H1 (cell line): ENCODE measurements at regions not wholly inside any gene's neighbourhood (a gene's known extent, or its start where the extent isn't known, plus 50 kb on each side); places are given as distances from the start of the nearest gene placed in this dataset.

Experiments
- CTCF ChIA-PET: fragments of 300-600 bp; sonication (Branson Sonifier 250); formaldehyde crosslinking; loops from one replicate; lab custom pipeline; 2021; ENCODE audit not compliant: partially characterized antibody; lab: Charles Lee
- POLR2A ChIA-PET: fragments of 300-600 bp; sonication (Branson Sonifier 250); formaldehyde crosslinking; loops from one replicate; lab custom pipeline; 2021; ENCODE audit warnings: inconsistent platforms; ENCODE audit not compliant: partially characterized antibody; lab: Charles Lee
- DNase-seq, 2 experiments: peaks; one replicate each; pipeline versions ENCODE4 v3.0.0 to v3.0.0-alpha.2; 2010 to 2022; ENCODE audit warnings: low spot score in 2 of 2, low read depth in 1 of 2, mixed read lengths in 1 of 2
- FAIRE-seq: peaks from 2 replicates; lab custom pipeline; 2011; peaks lifted over from hg19 to GRCh38; lab: Jason Lieb, UNC
- H2AFZ ChIP-seq: 2 replicates; pipeline ENCODE4 v1.8.1; 2012; ENCODE audit warnings: low read length, inconsistent platforms
- H2AK5ac ChIP-seq: 2 replicates; pipeline ENCODE4 v1.6.1; 2013; ENCODE audit warnings: low read depth, low read length
- H2BK120ac ChIP-seq: replicated peaks from 2 replicates; pipeline ENCODE3; 2013; ENCODE audit warnings: low read depth, low read length, inconsistent platforms
- H2BK12ac ChIP-seq: 2 replicates; pipeline ENCODE4 v1.6.1; 2013; ENCODE audit warnings: low read depth, low read length
- H2BK15ac ChIP-seq: 2 replicates; pipeline ENCODE4 v1.6.1; 2013; ENCODE audit warnings: low read length
- H2BK20ac ChIP-seq: 2 replicates; pipeline ENCODE4 v1.6.1; 2013; ENCODE audit warnings: low read length
- H2BK5ac ChIP-seq: 2 replicates; pipeline ENCODE4 v1.6.1; 2013; ENCODE audit warnings: low read depth, low read length
- H3K14ac ChIP-seq: 2 replicates; pipeline ENCODE4 v1.6.1; 2013; ENCODE audit warnings: inconsistent platforms; ENCODE audit not compliant: insufficient read length
- H3K18ac ChIP-seq: 2 replicates; pipeline ENCODE4 v1.6.1; 2013; ENCODE audit warnings: low read length; ENCODE audit errors: extremely low read depth
- H3K23ac ChIP-seq: 2 replicates; pipeline ENCODE4 v1.6.1; 2013; ENCODE audit warnings: inconsistent platforms; ENCODE audit not compliant: insufficient read length
- H3K23me2 ChIP-seq: 2 replicates; pipeline ENCODE4 v1.6.1; 2013; ENCODE audit warnings: low read depth, low read length
- H3K27ac ChIP-seq: 2 replicates; pipeline ENCODE4 v1.6.1; 2011; ENCODE audit warnings: low read depth, low read length, inconsistent platforms
- H3K27me3 ChIP-seq, 4 experiments: replicated peaks in 1 of 4; 1 replicate in 1 of 4; 2 replicates in 3 of 4; pipeline versions ENCODE4 v1.6.1 to v1.8.1; 2011 to 2013; ENCODE audit warnings: low read length in 3 of 4, mild to moderate bottlenecking in 3 of 4, inconsistent platforms in 2 of 4, mixed read lengths in 2 of 4, moderate library complexity in 1 of 4; ENCODE audit not compliant: control insufficient read depth in 3 of 4, insufficient read depth in 3 of 4; ENCODE audit errors: extremely low read depth in 1 of 4
- H3K36me3 ChIP-seq, 4 experiments: 2 replicates each; pipeline versions ENCODE4 v1.6.1 to v1.8.1; 2011 to 2013; ENCODE audit warnings: mild to moderate bottlenecking in 4 of 4, low read length in 3 of 4, moderate library complexity in 2 of 4, control low read depth in 1 of 4, inconsistent platforms in 1 of 4; ENCODE audit not compliant: insufficient read depth in 4 of 4, control insufficient read depth in 2 of 4
- H3K4ac ChIP-seq: replicated peaks from 2 replicates; pipeline ENCODE3; 2013; ENCODE audit warnings: low read length, low read depth, mixed read lengths, inconsistent platforms; ENCODE audit not compliant: insufficient read length
- H3K4me1 ChIP-seq, 4 experiments: replicated peaks in 1 of 4; 1 replicate in 1 of 4; 2 replicates in 3 of 4; pipeline versions ENCODE4 v1.6.1 to v1.8.1; 2011 to 2013; ENCODE audit warnings: low read length in 3 of 4, inconsistent platforms in 2 of 4, mixed read lengths in 1 of 4; ENCODE audit not compliant: insufficient read depth in 4 of 4, control insufficient read depth in 3 of 4
- H3K4me2 ChIP-seq, 2 experiments: 2 replicates each; pipeline versions ENCODE4 v1.6.1 to v1.8.1; 2011 to 2013; ENCODE audit warnings: low read depth in 2 of 2, low read length in 2 of 2, control low read depth in 1 of 2, inconsistent platforms in 1 of 2, mild to moderate bottlenecking in 1 of 2; ENCODE audit not compliant: insufficient read depth in 1 of 2
- H3K4me3 ChIP-seq, 4 experiments: fragments of 200-600, 300-600 bp in 1 of 4; sonication (generic), shearing (Covaris generic), sonication (Bioruptor Twin) in 1 of 4; 2 replicates each; pipeline versions ENCODE4 v1.5.1 to v1.8.1; 2011 to 2016; ENCODE audit warnings: low read length in 4 of 4, low read depth in 3 of 4, control low read depth in 2 of 4, inconsistent platforms in 2 of 4, mild to moderate bottlenecking in 2 of 4, mixed read lengths in 1 of 4, moderate library complexity in 1 of 4; ENCODE audit not compliant: insufficient read depth in 2 of 4; ENCODE audit errors: extremely low read depth in 1 of 4
- H3K56ac ChIP-seq: replicated peaks from 2 replicates; pipeline ENCODE3; 2013; ENCODE audit warnings: low read depth, mild to moderate bottlenecking, mixed read lengths, low read length, inconsistent platforms; ENCODE audit not compliant: insufficient read length
- H3K79me1 ChIP-seq: 2 replicates; pipeline ENCODE4 v1.6.1; 2013; ENCODE audit warnings: low read depth, low read length, control low read depth
- H3K79me2 ChIP-seq, 2 experiments: 2 replicates each; pipeline versions ENCODE4 v1.6.1 to v1.8.1; 2012 to 2013; ENCODE audit warnings: low read length in 2 of 2, mild to moderate bottlenecking in 2 of 2, inconsistent platforms in 1 of 2; ENCODE audit not compliant: insufficient read depth in 2 of 2, control insufficient read depth in 1 of 2
- H3K9ac ChIP-seq, 4 experiments: replicated peaks in 1 of 4; 1 replicate in 1 of 4; 2 replicates in 3 of 4; pipeline versions ENCODE4 v1.6.1 to v1.8.1; 2011 to 2013; ENCODE audit warnings: low read depth in 3 of 4, low read length in 3 of 4, control low read depth in 2 of 4, mild to moderate bottlenecking in 2 of 4, moderate library complexity in 2 of 4, inconsistent platforms in 1 of 4; ENCODE audit errors: extremely low read depth in 1 of 4
- H3K9me3 ChIP-seq, 2 experiments: 2 replicates each; pipeline versions ENCODE4 v1.6.1 to v1.8.1; 2012 to 2013; ENCODE audit warnings: mild to moderate bottlenecking in 2 of 2, moderate library complexity in 2 of 2, control low read depth in 1 of 2, inconsistent platforms in 1 of 2, low read depth in 1 of 2, low read length in 1 of 2, mixed read lengths in 1 of 2; ENCODE audit not compliant: insufficient read depth in 2 of 2
- H4K20me1 ChIP-seq, 2 experiments: replicated peaks in 1 of 2; 2 replicates each; pipeline versions ENCODE3 to v1.8.1; 2011 to 2013; ENCODE audit warnings: inconsistent platforms in 2 of 2, low read length in 2 of 2, mild to moderate bottlenecking in 1 of 2; ENCODE audit not compliant: insufficient read depth in 2 of 2, control insufficient read depth in 1 of 2
- H4K5ac ChIP-seq: 2 replicates; pipeline ENCODE4 v1.6.1; 2013; ENCODE audit warnings: low read length, low read depth, mixed read lengths, inconsistent platforms; ENCODE audit not compliant: insufficient read length
- H4K8ac ChIP-seq: 2 replicates; pipeline ENCODE4 v1.8.0; 2013; ENCODE audit warnings: mild to moderate bottlenecking, moderate library complexity, low read length, inconsistent platforms; ENCODE audit not compliant: insufficient read depth; ENCODE audit errors: extremely low read depth
- H4K91ac ChIP-seq: replicated peaks from 2 replicates; pipeline ENCODE3; 2013; ENCODE audit warnings: low read length, mixed read lengths, inconsistent platforms; ENCODE audit not compliant: insufficient read length
- CBX8 ChIP-seq: fragments of 300-800, 300-1000 bp; sonication (generic); IDR thresholded peaks from 2 replicates; pipeline ENCODE4 v1.7.1; 2016; ENCODE audit warnings: low read depth, low read length, borderline replicate concordance
- KDM5A ChIP-seq: fragments of 200-600 bp; IDR thresholded peaks from 2 replicates; pipeline ENCODE4 v1.7.1; 2012; ENCODE audit warnings: mild to moderate bottlenecking, low read length, inconsistent platforms, mixed read lengths
- WGBS, 2 experiments: shearing (Covaris generic) in 1 of 2; methylation state at CpG; one replicate each; pipeline versions ENCODE4 v1.1.6 to v1.1.7; 2013 to 2015; ENCODE audit warnings: low lambda C conversion rate in 2 of 2, mixed read lengths in 2 of 2, inconsistent platforms in 1 of 2, low coverage in 1 of 2, missing lambda C conversion rate in 1 of 2; ENCODE audit not compliant: insufficient replicate concordance in 2 of 2, insufficient coverage in 1 of 2, insufficient read length in 1 of 2; ENCODE audit errors: extremely low coverage in 1 of 2, missing lambda C conversion rate in 1 of 2; 5-methylcytosine and 5-hydroxymethylcytosine counted together

DNA sequence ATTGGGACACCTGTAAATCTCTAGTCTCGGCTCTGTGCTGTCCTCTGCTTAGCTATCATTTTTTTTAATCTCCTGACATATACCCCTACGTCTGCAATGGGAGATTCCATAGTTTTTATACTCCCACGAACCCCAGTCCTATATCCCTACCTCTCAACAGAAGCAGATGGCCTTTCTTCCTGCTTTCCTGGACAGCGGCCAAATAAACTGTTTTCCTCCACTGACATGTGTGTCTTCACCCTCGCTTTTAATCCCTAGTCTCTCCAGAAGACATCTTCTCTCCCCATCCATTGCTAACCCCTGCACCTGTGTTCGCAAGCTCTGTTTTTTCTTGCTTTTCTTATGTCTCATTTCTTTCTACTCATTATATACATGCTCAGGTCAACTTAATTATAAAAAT lies 395.4 kb downstream of the EPHA4 start:
- Histone ChIP-seq H3K4me3 (no peak overlapping the region), H3K56ac (no peak overlapping the region), H4K20me1 (no peaks in the 10 kb centered on the region), H3K4ac (no peak overlapping the region), H2BK120ac (no peak overlapping the region), H2AK5ac (no peak overlapping the region), H3K27ac (no peak overlapping the region), H3K14ac (no peak overlapping the region), H4K91ac (no peak overlapping the region), H3K79me1 (no peaks in the 10 kb centered on the region), H2AFZ (no peak overlapping the region), H3K23me2 (no peaks in the 10 kb centered on the region), H3K4me2 (no peak overlapping the region)
- FAIRE-seq: no peak
- no peak for TF ChIP-seq KDM5A
- TF ChIP-seq CBX8: no peak
- TF ChIP-seq, all 59 proteins: peak for 0
- POLR2A ChIA-PET: no interaction called here
- Histone ChIP-seq H3K36me3 (no peaks in the 10 kb centered on the region), H4K5ac (no peak overlapping the region), H4K8ac (no peak overlapping the region), H3K9me3 (no peaks in the 10 kb centered on the region), H3K79me2 (no peaks in the 10 kb centered on the region), H2BK12ac (no peak overlapping the region), H3K23ac (no peak overlapping the region), H2BK15ac (no peak overlapping the region), H2BK20ac (no peak overlapping the region), H3K4me1 (no peaks in the 10 kb centered on the region), H3K18ac (no peak overlapping the region), H2BK5ac (no peak overlapping the region), H3K9ac (no peak overlapping the region), H3K27me3 (no peaks in the 10 kb centered on the region)
- CTCF ChIA-PET: no interaction called here
- DNase-seq: no peak
- WGBS, 2 experiments: 84% methylated on average over 6 of the region's 6 CpGs; no CpG with 5 or more reads in 1 of the 2 experiments
